ENCODE measurements at regions not wholly inside any gene's neighbourhood (a gene's known extent, or its start where the extent isn't known, plus 50 kb on each side); places are given as distances from the start of the nearest gene placed in this dataset.

DNA sequence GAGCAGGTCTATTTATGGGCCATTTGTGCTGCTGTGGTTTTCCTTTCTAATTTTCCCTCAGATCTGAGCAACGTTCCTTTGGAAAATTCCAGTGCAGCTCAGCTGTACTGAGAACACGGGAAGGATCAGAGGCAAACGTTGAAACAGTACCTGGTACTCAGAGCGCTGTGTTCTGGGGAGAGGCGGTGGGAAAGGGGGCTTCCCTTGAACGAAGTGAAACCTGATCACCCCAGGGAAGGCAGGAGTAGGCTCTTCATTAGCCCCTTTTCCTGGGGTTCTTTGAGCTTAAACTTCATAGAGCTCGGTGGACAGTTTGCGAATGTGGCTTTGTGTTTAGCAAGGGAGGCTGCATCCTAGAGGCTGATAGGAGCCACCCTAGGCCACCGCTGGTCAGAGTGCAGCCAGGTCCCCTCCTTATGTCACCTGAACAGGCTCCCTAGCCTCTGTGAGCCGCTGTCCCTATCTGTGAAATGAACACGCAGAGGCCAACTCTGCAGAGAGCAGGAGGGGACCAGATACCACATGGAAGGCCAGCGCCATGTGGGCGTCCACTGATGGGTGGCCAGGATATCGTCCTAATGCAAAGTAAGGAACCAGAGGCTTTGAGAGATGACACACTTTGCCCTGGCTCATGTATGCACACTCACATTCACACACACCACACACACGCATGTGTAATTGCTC lies 1464.8 kb downstream of the BRD1 start:
- TF ChIP-seq CTCF (IDR thresholded peaks at IDR 0.05; ENCODE audit: low read depth, low read length, missing control alignments), result no peak
- no peak overlapping the region for H3K4me3 ChIP-seq (ENCODE audit: low read depth, low read length)
- DNase-seq (ENCODE audit: low read depth), result no peak

DNA sequence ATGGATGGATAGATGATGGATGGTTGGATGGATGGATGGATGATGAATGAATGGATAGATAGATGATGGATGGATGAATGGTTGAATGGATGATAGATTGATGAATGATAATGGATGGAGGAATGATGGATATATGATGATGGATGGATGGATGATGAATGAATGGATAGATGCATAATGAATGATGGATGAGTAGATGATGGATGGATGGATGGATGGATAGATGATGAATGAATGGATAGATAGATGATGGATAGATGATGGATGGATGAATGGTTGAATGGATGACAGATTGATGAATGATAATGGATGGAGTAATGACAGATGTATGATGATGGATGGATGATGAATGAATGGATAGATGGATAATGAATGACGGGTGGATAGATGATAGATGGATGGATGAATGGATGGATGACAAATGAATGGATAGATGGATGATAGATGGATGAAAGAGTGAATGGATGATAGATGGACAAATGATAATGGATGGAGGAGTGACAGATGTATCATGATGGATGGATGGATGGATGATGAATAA lies 1466.5 kb downstream of the BRD1 start:
- no peak overlapping the region for H3K4me3 ChIP-seq (ENCODE audit: low read depth, low read length)
- TF ChIP-seq CTCF (IDR thresholded peaks at IDR 0.05; ENCODE audit: low read depth, low read length, missing control alignments), result no peak
- no peak for DNase-seq (ENCODE audit: low read depth)

DNA sequence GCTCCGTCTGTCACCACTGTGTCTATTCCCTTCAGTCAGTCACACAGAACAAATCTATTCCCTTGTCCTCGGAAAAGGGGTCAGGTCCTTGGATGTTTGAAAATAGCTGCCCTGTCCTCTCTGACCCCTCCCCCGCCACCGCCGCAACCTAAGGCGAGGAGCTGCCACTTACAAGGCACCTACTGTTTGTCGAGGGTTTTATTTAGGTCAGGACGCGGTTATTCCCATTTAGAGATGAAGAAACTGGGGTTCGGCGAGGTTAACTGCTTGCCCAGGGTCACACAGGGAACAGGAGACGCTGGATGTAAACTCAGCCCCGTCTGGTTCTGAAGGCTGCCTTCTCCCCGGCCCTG lies 1468.1 kb downstream of the BRD1 start:
- TF ChIP-seq CTCF (IDR thresholded peaks at IDR 0.05; ENCODE audit: low read depth, low read length, missing control alignments), result no peak
- H3K4me3 ChIP-seq (ENCODE audit: low read depth, low read length), result no peak overlapping the region
- no peak for DNase-seq (ENCODE audit: low read depth)

DNA sequence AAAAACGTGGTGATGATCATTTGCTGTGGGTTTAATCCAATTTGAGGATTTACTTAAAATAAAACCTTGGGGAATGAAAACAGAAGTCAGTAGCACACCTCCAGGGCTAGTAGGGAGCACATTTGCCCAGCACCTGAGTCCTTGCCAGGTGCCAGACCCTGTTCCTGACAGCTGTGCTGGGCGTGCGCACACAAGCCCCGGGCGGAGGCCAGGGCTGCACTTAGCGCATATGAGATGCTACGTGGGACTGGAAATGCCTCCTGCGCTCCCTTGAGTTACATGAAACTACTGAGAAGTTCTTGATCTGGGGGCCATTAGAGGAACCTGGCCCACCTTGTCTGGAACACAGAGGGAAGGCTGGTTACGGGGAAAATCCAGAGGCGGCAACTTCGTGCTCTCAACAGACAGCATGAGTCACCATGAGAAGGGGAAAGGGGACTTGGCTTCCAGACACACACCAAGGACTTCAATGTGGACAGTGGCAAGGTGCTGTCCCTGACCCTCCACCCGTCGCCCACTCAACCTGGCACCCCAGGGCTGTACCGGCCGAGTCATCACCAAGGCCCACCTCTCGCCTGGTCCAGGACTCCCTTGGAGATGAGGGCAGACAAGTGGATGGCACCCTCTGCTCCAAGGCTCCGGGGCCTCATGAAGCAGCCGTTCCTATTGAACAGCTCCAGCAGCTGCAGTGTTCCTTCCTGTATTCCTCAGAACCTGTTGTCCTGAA lies 1468.6 kb downstream of the BRD1 start:
- no peak for DNase-seq (ENCODE audit: low read depth)
- no peak overlapping the region for H3K4me3 ChIP-seq (ENCODE audit: low read depth, low read length)
- TF ChIP-seq CTCF (IDR thresholded peaks at IDR 0.05; ENCODE audit: low read depth, low read length, missing control alignments), result no peak

DNA sequence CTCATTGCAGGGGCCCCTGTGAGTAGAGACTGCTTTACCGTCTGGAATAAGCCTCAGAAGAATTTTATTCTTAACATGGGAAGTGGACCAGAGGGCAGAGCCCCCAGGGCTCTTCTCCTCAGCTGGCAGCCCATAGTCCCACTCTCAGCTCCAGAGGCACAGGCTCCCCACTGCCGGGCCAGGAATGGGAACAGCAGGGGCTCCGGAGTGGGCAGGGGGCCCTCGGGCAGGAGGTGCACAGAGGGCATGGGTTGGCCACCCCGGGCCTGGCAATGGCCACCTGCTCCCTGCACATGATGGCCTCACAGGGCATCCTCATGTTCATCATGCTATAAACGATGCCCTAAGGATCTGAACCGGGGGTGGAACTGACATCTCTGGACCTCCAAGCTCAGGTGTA lies 1469.7 kb downstream of the BRD1 start:
- H3K4me3 ChIP-seq (ENCODE audit: low read depth, low read length), result no peak overlapping the region
- no peak for TF ChIP-seq CTCF (IDR thresholded peaks at IDR 0.05; ENCODE audit: low read depth, low read length, missing control alignments)
- no peak for DNase-seq (ENCODE audit: low read depth)

DNA sequence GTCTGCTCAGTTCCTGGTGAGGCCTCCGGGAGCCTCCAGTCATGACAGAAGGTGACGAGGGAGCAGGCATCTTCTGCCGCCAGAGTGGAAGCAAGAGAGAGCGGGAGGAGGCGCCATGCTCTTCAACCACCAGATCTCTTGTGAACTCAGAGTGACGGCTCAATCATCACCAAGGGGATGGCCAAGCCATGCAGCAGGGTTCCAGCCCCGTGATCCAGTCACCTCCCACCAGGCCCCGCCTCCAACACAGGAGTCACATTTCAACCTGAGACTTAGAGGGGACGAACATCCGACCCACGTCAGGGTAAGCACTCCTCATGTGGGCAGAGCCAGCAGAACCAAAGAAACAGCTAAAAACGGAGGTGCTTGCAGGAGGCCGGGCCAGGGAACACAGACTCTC lies 1470.5 kb downstream of the BRD1 start:
- no peak overlapping the region for H3K4me3 ChIP-seq (ENCODE audit: low read depth, low read length)
- no peak for DNase-seq (ENCODE audit: low read depth)
- no peak for TF ChIP-seq CTCF (IDR thresholded peaks at IDR 0.05; ENCODE audit: low read depth, low read length, missing control alignments)
